ENCODE measurements at regions not wholly inside any gene's neighbourhood (a gene's known extent, or its start where the extent isn't known, plus 50 kb on each side); places are given as distances from the start of the nearest gene placed in this dataset.

- 38% methylated on average over 3 of the region's 3 CpGs for WGBS
- no peak overlapping the region for H3K27ac ChIP-seq
- no peaks in the 10 kb centered on the region for H3K9me3 ChIP-seq
- no peaks in the 10 kb centered on the region for H3K36me3 ChIP-seq
- TF ChIP-seq, protein P1, sequence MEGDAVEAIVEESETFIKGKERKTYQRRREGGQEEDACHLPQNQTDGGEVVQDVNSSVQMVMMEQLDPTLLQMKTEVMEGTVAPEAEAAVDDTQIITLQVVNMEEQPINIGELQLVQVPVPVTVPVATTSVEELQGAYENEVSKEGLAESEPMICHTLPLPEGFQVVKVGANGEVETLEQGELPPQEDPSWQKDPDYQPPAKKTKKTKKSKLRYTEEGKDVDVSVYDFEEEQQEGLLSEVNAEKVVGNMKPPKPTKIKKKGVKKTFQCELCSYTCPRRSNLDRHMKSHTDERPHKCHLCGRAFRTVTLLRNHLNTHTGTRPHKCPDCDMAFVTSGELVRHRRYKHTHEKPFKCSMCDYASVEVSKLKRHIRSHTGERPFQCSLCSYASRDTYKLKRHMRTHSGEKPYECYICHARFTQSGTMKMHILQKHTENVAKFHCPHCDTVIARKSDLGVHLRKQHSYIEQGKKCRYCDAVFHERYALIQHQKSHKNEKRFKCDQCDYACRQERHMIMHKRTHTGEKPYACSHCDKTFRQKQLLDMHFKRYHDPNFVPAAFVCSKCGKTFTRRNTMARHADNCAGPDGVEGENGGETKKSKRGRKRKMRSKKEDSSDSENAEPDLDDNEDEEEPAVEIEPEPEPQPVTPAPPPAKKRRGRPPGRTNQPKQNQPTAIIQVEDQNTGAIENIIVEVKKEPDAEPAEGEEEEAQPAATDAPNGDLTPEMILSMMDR (IDR thresholded peaks at IDR 0.05) = no peak
- TF ChIP-seq POLR2A (IDR thresholded peaks at IDR 0.05) (no peak), POLR2AphosphoS5 (IDR thresholded peaks at IDR 0.05) (no peak)
- no peak for DNase-seq (ENCODE audit: low spot score)
- H3K4me3 ChIP-seq = no peak overlapping the region
- no peaks in the 10 kb centered on the region for H3K4me1 ChIP-seq (replicated peaks)
- intact Hi-C loops (cut with DNase I) = no loop called here
- H3K27me3 ChIP-seq (replicated peaks; ENCODE audit: insufficient read depth) = no peaks in the 10 kb centered on the region
These were observed 986.5 kb downstream of the TDRD15 start for GRCh38 chr2:22110244-22110651.

DNA sequence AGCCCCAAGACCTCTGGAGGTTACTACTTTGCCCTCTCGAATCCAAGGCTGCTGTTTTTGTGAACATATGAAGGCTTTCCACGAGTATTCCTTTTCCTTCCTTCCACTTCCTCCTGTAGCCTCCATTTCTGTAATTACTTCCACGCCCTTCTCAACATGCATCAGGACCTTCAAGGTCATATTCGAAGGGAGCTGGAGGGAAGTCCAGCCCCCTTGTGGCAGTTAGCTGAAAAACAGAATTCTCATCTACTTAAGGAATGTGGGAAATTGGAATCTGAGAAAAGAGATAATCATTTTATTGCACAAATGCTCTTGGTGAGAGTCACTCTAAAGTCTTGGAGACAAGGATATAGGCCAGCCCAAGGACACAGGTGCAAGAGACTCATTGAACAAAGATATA is 1000.2 kb downstream of the TDRD15 start:
- no peaks in the 10 kb centered on the region for H3K9me3 ChIP-seq
- intact Hi-C loops (cut with DNase I) = no loop called here
- H3K36me3 ChIP-seq = no peaks in the 10 kb centered on the region
- H3K27ac ChIP-seq = no peak overlapping the region
- TF ChIP-seq, protein P1 (IDR thresholded peaks at IDR 0.05) = no peak
- no peak for TF ChIP-seq POLR2A (IDR thresholded peaks at IDR 0.05)
- no peak for TF ChIP-seq POLR2AphosphoS5 (IDR thresholded peaks at IDR 0.05)
- H3K4me1 ChIP-seq (replicated peaks) = no peaks in the 10 kb centered on the region
- 88% methylated on average over 4 of the region's 4 CpGs for WGBS
- DNase-seq (ENCODE audit: low spot score) = no peak
- no peaks in the 10 kb centered on the region for H3K27me3 ChIP-seq (replicated peaks; ENCODE audit: insufficient read depth)
- no peak overlapping the region for H3K4me3 ChIP-seq

DNA sequence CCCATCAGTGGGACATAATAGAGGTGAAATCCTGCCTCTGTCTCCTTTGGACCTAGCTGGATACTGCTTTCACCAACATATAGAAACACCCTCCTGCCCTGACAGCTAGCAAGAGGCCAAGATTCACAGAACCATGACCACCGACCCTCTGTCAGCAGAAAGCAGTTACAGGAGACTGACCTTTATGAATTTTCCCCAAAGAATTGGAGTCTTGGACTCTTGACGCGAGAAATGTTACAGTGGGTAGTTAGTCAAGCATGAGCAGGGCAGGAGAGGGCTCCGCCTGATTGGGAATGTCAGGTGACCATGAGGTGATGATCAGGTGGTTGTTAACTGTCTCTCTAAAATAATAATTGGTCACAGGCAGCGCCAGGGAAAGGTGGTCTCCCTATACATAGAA is 1002.3 kb downstream of the TDRD15 start:
- TF ChIP-seq, protein P1 (IDR thresholded peaks at IDR 0.05) = no peak
- TF ChIP-seq POLR2AphosphoS5 (IDR thresholded peaks at IDR 0.05) = no peak
- no peak for TF ChIP-seq POLR2A (IDR thresholded peaks at IDR 0.05)
- H3K9me3 ChIP-seq = no peaks in the 10 kb centered on the region
- DNase-seq (ENCODE audit: low spot score) = no peak
- intact Hi-C loops (cut with DNase I) = no loop called here
- H3K36me3 ChIP-seq = no peaks in the 10 kb centered on the region
- 78% methylated on average over 5 of the region's 5 CpGs for WGBS
- H3K27ac ChIP-seq = no peak overlapping the region
- H3K4me3 ChIP-seq = no peak overlapping the region
- no peaks in the 10 kb centered on the region for H3K4me1 ChIP-seq (replicated peaks)
- H3K27me3 ChIP-seq (replicated peaks; ENCODE audit: insufficient read depth) = no peaks in the 10 kb centered on the region

DNA sequence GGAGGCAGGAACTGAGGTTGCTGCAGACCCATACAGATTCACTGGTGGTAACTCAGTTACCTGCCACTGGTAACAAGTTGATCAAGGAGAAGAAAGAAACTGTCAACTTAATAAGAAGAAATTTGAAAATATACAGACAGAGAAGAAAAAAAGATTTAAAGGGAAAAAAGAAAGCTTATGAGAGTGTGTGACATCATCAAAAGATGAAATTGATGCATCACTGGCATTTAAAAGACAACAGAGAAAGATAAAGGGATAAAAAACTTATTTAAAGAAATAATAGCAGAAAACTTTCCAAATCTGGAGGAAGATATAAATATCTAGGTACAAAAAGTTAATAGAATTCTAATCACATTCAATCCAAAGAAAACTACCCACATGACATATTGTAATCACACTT is 1003.2 kb downstream of the TDRD15 start:
- TF ChIP-seq POLR2AphosphoS5 (IDR thresholded peaks at IDR 0.05) = no peak
- H3K27me3 ChIP-seq (replicated peaks; ENCODE audit: insufficient read depth) = no peaks in the 10 kb centered on the region
- no peaks in the 10 kb centered on the region for H3K36me3 ChIP-seq
- DNase-seq (ENCODE audit: low spot score) = no peak
- no peak overlapping the region for H3K27ac ChIP-seq
- H3K9me3 ChIP-seq = no peaks in the 10 kb centered on the region
- no peaks in the 10 kb centered on the region for H3K4me1 ChIP-seq (replicated peaks)
- H3K4me3 ChIP-seq = no peak overlapping the region
- intact Hi-C loops (cut with DNase I) = no loop called here

DNA sequence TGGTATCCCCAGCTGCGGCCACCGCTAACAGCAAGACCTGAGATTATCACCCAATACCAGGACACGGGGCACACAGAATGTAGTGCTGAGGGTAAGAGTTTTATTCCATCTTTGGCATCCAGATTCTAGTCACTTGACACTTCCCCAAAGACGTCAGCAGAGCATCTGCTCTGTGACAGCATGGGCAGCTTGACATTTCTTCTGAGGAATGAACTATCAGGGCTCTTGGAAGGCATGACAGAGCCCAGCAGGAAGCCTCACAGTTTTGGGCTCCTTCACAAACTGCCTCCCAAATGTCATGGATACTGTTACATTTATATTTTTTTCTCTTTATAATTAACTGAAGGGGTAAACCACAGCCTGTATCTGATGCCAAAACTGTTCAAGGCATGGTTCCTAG is 1010.7 kb downstream of the TDRD15 start:
- intact Hi-C loops (cut with DNase I) = no loop called here
- DNase-seq (ENCODE audit: low spot score) = no peak
- Histone ChIP-seq H3K27ac (no peak overlapping the region), H3K36me3 (no peaks in the 10 kb centered on the region), H3K27me3 (replicated peaks; ENCODE audit: insufficient read depth) (no peaks in the 10 kb centered on the region), H3K4me1 (replicated peaks) (no peaks in the 10 kb centered on the region), H3K9me3 (no peaks in the 10 kb centered on the region), H3K4me3 (no peak overlapping the region)
- TF ChIP-seq POLR2A (IDR thresholded peaks at IDR 0.05) (no peak), POLR2AphosphoS5 (IDR thresholded peaks at IDR 0.05) (no peak)
- TF ChIP-seq, protein P1 (IDR thresholded peaks at IDR 0.05) = no peak
- 70% methylated on average over 4 of the region's 4 CpGs for WGBS
